ENCODE measurements at regions not wholly inside any gene's neighbourhood (a gene's known extent, or its start where the extent isn't known, plus 50 kb on each side); places are given as distances from the start of the nearest gene placed in this dataset.
A peak's percentile ranks its signal among the peaks of the same experiment; 100 is the strongest.

GRCh38 chr17:34797720-34798119 is 163.5 kb downstream of the CCT6B start:
- no peak for TF ChIP-seq POLR2A (IDR thresholded peaks at IDR 0.05)
- TF ChIP-seq CTCF (IDR thresholded peaks at IDR 0.05), result no peak
- Histone ChIP-seq H3K4me3 (no peak overlapping the region), H3K36me3 (no peaks in the 10 kb centered on the region), H3K27me3 (no peaks in the 10 kb centered on the region), H3K4me1 (no peaks in the 10 kb centered on the region), H3K9me3 (no peaks in the 10 kb centered on the region), H3K27ac (no peak overlapping the region)
- DNase-seq (peak in 1 of 3 donors; percentile 25), ATAC-seq (peak in 2 of 4 donors; percentile 33 to 48)
- intact Hi-C loops (cut with DNase I), result no loop called here
- 3% methylated on average over 10 of the region's 10 CpGs for WGBS (ENCODE audit: insufficient coverage, low coverage, low lambda C conversion rate, missing lambda C conversion rate)

- TF ChIP-seq POLR2A (IDR thresholded peaks at IDR 0.05), result no peak
- no peak for TF ChIP-seq CTCF (IDR thresholded peaks at IDR 0.05)
- 31% methylated on average over 4 of the region's 9 CpGs for WGBS (ENCODE audit: insufficient coverage, low coverage, low lambda C conversion rate, missing lambda C conversion rate)
- Histone ChIP-seq H3K27ac (no peak overlapping the region), H3K9me3 (no peaks in the 10 kb centered on the region), H3K4me1 (no peaks in the 10 kb centered on the region), H3K36me3 (no peaks in the 10 kb centered on the region), H3K4me3 (no peak overlapping the region), H3K27me3 (no peaks in the 10 kb centered on the region)
- ATAC-seq (no peak), DNase-seq (no peak)
- intact Hi-C loops (cut with DNase I), result no loop called here
These were observed 167.9 kb downstream of the CCT6B start for GRCh38 chr17:34793231-34793908.

- H3K9me3 ChIP-seq, result no peaks in the 10 kb centered on the region
- TF ChIP-seq POLR2A (IDR thresholded peaks at IDR 0.05) (no peak), CTCF (IDR thresholded peaks at IDR 0.05) (no peak)
- H3K27ac ChIP-seq, result no peak overlapping the region
- intact Hi-C loops (cut with DNase I), result no loop called here
- 70% methylated on average over 6 of the region's 6 CpGs for WGBS (ENCODE audit: insufficient coverage, low coverage, low lambda C conversion rate, missing lambda C conversion rate)
- H3K4me1 ChIP-seq, result no peaks in the 10 kb centered on the region
- no peaks in the 10 kb centered on the region for H3K27me3 ChIP-seq
- no peak for ATAC-seq
- DNase-seq, result no peak
- no peak overlapping the region for H3K4me3 ChIP-seq
- no peaks in the 10 kb centered on the region for H3K36me3 ChIP-seq
These were observed 172.6 kb downstream of the CCT6B start for GRCh38 chr17:34788696-34789095.

GRCh38 chr17:34784526-34784925 is 176.7 kb downstream of the CCT6B start:
- 33% methylated on average over 3 of the region's 4 CpGs for WGBS (ENCODE audit: insufficient coverage, low coverage, low lambda C conversion rate, missing lambda C conversion rate)
- ATAC-seq (no peak), DNase-seq (no peak)
- Histone ChIP-seq H3K27me3 (no peaks in the 10 kb centered on the region), H3K36me3 (no peaks in the 10 kb centered on the region), H3K4me3 (no peak overlapping the region), H3K9me3 (no peaks in the 10 kb centered on the region), H3K4me1 (no peaks in the 10 kb centered on the region), H3K27ac (no peak overlapping the region)
- intact Hi-C loops (cut with DNase I), result no loop called here
- TF ChIP-seq POLR2A (IDR thresholded peaks at IDR 0.05) (no peak), CTCF (IDR thresholded peaks at IDR 0.05) (no peak)

Data from right lobe of liver (tissue), 6 donors.